Activated naive CD4-positive, alpha-beta T cell treated with anti-CD3 and anti-CD28 coated beads for 36 hours (primary cell): ENCODE measurements at regions not wholly inside any gene's neighbourhood (a gene's known extent, or its start where the extent isn't known, plus 50 kb on each side); places are given as distances from the start of the nearest gene placed in this dataset.
"Not testable (repeated sequence)": the region's sequence is repeated elsewhere in the genome, so short reads cannot be mapped to it uniquely, and the experiment has no call there.

ENCODE experiments used
- CTCF ChIA-PET: fragments of 350-600 bp; sonication (Branson Sonifier 250); formaldehyde crosslinking; loops from one replicate; lab custom pipeline; 2021; ENCODE audit warnings: antibody characterized with exemption; lab: Charles Lee
- DNase-seq: peaks from one replicate; pipeline ENCODE4 v3.0.0-alpha.2; 2020
- H3K27ac Mint-ChIP-seq: one replicate; pipeline ENCODE4 v1.8.0; 2021; ENCODE audit warnings: mild to moderate bottlenecking, mixed read lengths
- H3K27me3 Mint-ChIP-seq: one replicate; pipeline ENCODE4 v1.8.0; 2021; ENCODE audit warnings: low read depth, mixed read lengths
- H3K36me3 Mint-ChIP-seq: one replicate; pipeline ENCODE4 v1.8.0; 2021; ENCODE audit warnings: low read depth, mixed read lengths
- H3K4me1 Mint-ChIP-seq: one replicate; pipeline ENCODE4 v1.8.0; 2021; ENCODE audit warnings: low read depth, mixed read lengths
- H3K4me3 Mint-ChIP-seq: one replicate; pipeline ENCODE4 v1.8.0; 2021; ENCODE audit warnings: mild to moderate bottlenecking, moderate library complexity, mixed read lengths
- H3K9me3 Mint-ChIP-seq: one replicate; pipeline ENCODE4 v1.8.0; 2021; ENCODE audit warnings: mixed read lengths
- intact Hi-C: fragments of 100-400 bp; cut with micrococcal nuclease; formaldehyde crosslinking; loops from one replicate; pipeline ENCODE4 v1.15.1; 2023

- H3K27me3 Mint-ChIP-seq = no peaks in the 10 kb centered on the region
- H3K9me3 Mint-ChIP-seq = peaks cover 15% of the 10 kb centered on the region
- no peak overlapping the region for H3K4me3 Mint-ChIP-seq
- H3K36me3 Mint-ChIP-seq = no peaks in the 10 kb centered on the region
- no peaks in the 10 kb centered on the region for H3K4me1 Mint-ChIP-seq
- DNase-seq = no peak
- intact Hi-C loops = no loop called here
- CTCF ChIA-PET = no interaction called here
- H3K27ac Mint-ChIP-seq = no peak overlapping the region
These were observed 497.8 kb upstream of the FSIP2 start for GRCh38 chr2:185240796-185241195.

GRCh38 chr2:185241556-185241955 is 497.0 kb upstream of the FSIP2 start:
- Mint-ChIP-seq H3K27me3 (no peaks in the 10 kb centered on the region), H3K4me1 (no peaks in the 10 kb centered on the region), H3K36me3 (no peaks in the 10 kb centered on the region), H3K27ac (no peak overlapping the region), H3K9me3 (peaks cover 13% of the 10 kb centered on the region), H3K4me3 (no peak overlapping the region)
- DNase-seq = no peak
- intact Hi-C loops = no loop called here
- CTCF ChIA-PET = no interaction called here

DNA sequence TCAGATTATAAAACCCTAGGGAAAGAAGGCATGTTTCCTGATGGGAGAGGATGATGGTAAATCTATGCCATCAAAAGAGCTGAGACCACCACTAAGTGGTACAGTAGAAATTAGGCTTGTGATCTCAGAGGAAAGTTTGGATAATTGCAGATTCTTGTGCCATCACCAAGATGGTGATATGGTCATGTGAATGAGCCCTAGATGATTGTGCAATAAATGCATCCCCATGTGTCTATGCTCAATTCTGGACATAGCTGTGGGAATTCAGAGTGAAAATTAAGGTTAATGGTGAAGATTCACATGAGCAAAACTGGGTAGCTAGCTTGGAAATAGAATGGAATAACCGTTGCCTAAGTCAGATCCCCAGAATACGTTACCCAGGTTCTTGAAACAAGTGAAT is 496.1 kb upstream of the FSIP2 start:
- H3K4me3 Mint-ChIP-seq = no peak overlapping the region
- H3K9me3 Mint-ChIP-seq = peaks cover 10% of the 10 kb centered on the region
- no peak for DNase-seq
- H3K27ac Mint-ChIP-seq = no peak overlapping the region
- H3K36me3 Mint-ChIP-seq = no peaks in the 10 kb centered on the region
- CTCF ChIA-PET = interaction anchor here (0.5 to 0.9 kb wide), 2 partner anchors 115 to 1619 kb away, joined by 3 read pairs; no protein-coding TSS in a partner anchor
- intact Hi-C loops = no loop called here
- H3K4me1 Mint-ChIP-seq = no peaks in the 10 kb centered on the region
- no peaks in the 10 kb centered on the region for H3K27me3 Mint-ChIP-seq

DNA sequence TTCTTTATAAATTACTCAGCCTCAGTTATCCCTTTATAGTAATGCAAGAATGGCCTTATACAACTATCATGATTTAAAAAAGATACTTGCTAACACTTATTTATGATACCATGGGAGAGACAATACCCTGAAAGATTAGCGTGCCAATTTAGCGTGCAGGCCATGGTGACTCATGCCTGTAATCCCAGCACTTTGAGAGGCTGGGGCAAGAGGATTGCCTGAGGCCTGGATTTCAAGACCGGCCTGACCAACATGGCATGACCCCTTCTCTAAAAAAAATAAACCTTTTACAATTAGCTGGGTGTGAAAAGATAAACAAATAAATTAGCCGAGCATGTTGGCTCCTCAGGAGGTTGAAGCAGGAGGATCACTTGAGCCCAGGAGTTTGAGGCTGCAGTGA is 493.4 kb upstream of the FSIP2 start:
- DNase-seq = no peak
- Mint-ChIP-seq H3K36me3 (no peaks in the 10 kb centered on the region), H3K9me3 (peaks cover 7% of the 10 kb centered on the region), H3K4me1 (no peaks in the 10 kb centered on the region), H3K27me3 (no peaks in the 10 kb centered on the region), H3K27ac (no peak overlapping the region), H3K4me3 (no peak overlapping the region)
- CTCF ChIA-PET = no interaction called here
- intact Hi-C loops = no loop called here

- Mint-ChIP-seq H3K9me3 (peaks cover 7% of the 10 kb centered on the region), H3K4me3 (no peak overlapping the region), H3K27me3 (no peaks in the 10 kb centered on the region), H3K27ac (no peak overlapping the region), H3K4me1 (no peaks in the 10 kb centered on the region), H3K36me3 (no peaks in the 10 kb centered on the region)
- no peak for DNase-seq
- CTCF ChIA-PET = no interaction called here
- intact Hi-C loops = no loop called here
These were observed 492.8 kb upstream of the FSIP2 start for GRCh38 chr2:185245806-185246205.

DNA sequence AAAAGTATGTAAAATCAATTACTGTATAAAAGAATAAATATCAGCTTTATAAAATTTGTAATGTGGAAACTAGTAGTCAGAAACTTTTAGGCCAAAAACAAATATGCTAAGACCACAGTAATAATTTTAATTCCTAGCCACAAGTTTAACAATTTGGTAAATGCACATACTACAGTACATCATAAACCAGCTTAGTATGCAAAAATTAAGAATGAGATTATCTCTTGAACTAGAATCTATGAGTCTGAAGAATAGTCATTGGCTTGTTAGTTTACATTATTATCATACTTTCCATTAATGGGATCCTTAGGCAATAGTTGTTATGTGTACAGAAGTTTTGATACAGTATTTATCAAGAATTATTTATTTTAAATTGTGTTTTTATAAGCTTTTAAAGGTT is 491.9 kb upstream of the FSIP2 start:
- Mint-ChIP-seq H3K9me3 (peaks cover 7% of the 10 kb centered on the region), H3K4me1 (no peaks in the 10 kb centered on the region), H3K27ac (no peak overlapping the region), H3K4me3 (no peak overlapping the region), H3K36me3 (no peaks in the 10 kb centered on the region), H3K27me3 (no peaks in the 10 kb centered on the region)
- no peak for DNase-seq
- intact Hi-C loops = no loop called here
- CTCF ChIA-PET = no interaction called here

DNA sequence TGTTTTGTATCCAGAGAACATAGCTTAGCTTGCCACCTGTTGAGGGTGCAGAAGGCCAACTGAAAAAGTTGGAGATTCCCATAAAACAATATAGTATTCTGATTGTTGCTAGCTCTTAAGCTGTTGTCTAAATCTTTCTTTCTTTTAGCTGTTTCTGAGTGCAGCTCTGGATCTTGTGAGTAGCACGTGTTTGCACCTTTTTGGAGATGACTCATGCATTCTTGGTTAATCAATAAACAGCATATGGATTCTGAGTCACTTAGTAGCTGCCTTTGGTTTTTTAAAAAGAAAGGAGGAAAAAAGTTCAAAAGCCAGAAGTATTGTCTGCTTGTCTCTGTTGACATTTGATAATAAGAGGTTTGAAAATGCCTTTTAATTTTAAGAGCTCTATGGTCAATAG is 483.0 kb upstream of the FSIP2 start:
- Mint-ChIP-seq H3K27me3 (no peaks in the 10 kb centered on the region), H3K4me3 (no peak overlapping the region), H3K36me3 (no peaks in the 10 kb centered on the region), H3K9me3 (no peaks in the 10 kb centered on the region), H3K4me1 (no peaks in the 10 kb centered on the region), H3K27ac (no peak overlapping the region)
- DNase-seq = no peak
- intact Hi-C loops = no loop called here
- CTCF ChIA-PET = no interaction called here

- Mint-ChIP-seq H3K27me3 (no peaks in the 10 kb centered on the region), H3K36me3 (no peaks in the 10 kb centered on the region), H3K27ac (no peak overlapping the region), H3K9me3 (no peaks in the 10 kb centered on the region), H3K4me1 (no peaks in the 10 kb centered on the region), H3K4me3 (no peak overlapping the region)
- CTCF ChIA-PET = no interaction called here
- no peak for DNase-seq
- intact Hi-C loops = no loop called here
These were observed 472.9 kb upstream of the FSIP2 start for GRCh38 chr2:185265747-185266146.

- Mint-ChIP-seq H3K4me3 (no peak overlapping the region), H3K9me3 (no peaks in the 10 kb centered on the region), H3K4me1 (no peaks in the 10 kb centered on the region), H3K27me3 (no peaks in the 10 kb centered on the region), H3K36me3 (no peaks in the 10 kb centered on the region), H3K27ac (no peak overlapping the region)
- no peak for DNase-seq
- intact Hi-C loops = no loop called here
- CTCF ChIA-PET = no interaction called here
These were observed 470.0 kb upstream of the FSIP2 start for GRCh38 chr2:185268651-185269050.

DNA sequence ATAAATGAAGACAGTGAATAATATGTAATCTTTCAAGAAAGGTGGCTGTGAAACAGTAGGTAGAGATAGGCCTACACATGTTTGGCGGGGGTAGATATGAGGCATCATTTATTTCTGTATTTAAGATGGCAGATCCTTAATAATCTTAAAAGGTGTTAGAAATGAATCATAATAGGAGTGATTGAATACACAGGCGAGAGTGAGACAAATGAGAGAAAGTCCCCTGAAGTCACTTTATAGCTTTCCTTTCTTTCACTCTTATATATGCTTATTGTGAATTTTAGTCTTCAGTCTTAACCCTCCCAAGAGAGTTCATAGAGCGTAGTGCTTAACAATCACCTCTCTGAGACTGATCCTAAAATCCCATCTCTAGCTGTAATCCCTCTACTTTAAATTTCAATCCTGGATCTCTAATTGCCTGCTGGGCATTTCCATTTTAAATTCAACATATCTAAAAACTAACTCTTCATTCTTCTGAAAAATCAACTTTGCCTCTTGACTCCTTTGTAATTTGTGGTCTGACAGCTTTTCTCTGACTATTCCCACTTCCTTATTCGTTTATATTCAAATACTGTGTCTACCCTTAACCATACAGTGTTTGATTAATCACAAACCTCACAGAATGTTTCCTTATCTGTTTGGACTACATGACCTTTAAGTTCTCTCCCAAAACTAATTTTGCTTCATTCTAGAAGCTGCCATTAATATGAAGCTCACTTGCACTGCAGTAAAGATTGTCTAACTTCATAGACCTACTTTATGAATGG is 463.7 kb upstream of the FSIP2 start:
- Mint-ChIP-seq H3K27ac (no peak overlapping the region), H3K27me3 (no peaks in the 10 kb centered on the region), H3K9me3 (no peaks in the 10 kb centered on the region), H3K36me3 (no peaks in the 10 kb centered on the region), H3K4me3 (no peak overlapping the region), H3K4me1 (no peaks in the 10 kb centered on the region)
- intact Hi-C loops = no loop called here
- no peak for DNase-seq
- CTCF ChIA-PET = no interaction called here

- H3K4me3 Mint-ChIP-seq, H3K27me3 Mint-ChIP-seq, H3K9me3 Mint-ChIP-seq, H3K4me1 Mint-ChIP-seq, intact Hi-C loops, H3K27ac Mint-ChIP-seq, CTCF ChIA-PET, DNase-seq, H3K36me3 Mint-ChIP-seq: not testable (repeated sequence)
These were observed 462.6 kb upstream of the FSIP2 start for GRCh38 chr2:185275979-185276378.

DNA sequence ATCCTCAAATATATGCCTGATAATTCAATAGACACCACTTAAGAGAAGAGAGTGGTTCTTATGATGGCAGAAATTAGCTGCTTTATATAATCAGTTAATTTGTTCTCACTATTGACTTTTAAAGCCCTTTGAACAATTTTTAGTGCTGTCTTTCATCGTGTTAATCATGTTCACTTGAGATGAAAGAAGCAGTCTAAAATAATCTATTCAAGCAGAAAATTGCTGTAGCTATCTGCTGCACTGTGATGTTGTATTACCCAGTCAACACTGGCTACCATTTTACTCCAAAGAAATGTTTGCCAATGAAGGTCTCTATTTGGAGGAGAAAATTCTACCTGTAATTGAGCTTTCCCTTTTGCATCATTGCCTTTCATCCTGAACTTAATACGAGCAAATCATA is 459.8 kb upstream of the FSIP2 start:
- CTCF ChIA-PET = no interaction called here
- no peak overlapping the region for H3K4me3 Mint-ChIP-seq
- no peaks in the 10 kb centered on the region for H3K27me3 Mint-ChIP-seq
- no peaks in the 10 kb centered on the region for H3K9me3 Mint-ChIP-seq
- intact Hi-C loops = no loop called here
- H3K27ac Mint-ChIP-seq = no peak overlapping the region
- H3K4me1 Mint-ChIP-seq = no peaks in the 10 kb centered on the region
- H3K36me3 Mint-ChIP-seq = no peaks in the 10 kb centered on the region
- no peak for DNase-seq

DNA sequence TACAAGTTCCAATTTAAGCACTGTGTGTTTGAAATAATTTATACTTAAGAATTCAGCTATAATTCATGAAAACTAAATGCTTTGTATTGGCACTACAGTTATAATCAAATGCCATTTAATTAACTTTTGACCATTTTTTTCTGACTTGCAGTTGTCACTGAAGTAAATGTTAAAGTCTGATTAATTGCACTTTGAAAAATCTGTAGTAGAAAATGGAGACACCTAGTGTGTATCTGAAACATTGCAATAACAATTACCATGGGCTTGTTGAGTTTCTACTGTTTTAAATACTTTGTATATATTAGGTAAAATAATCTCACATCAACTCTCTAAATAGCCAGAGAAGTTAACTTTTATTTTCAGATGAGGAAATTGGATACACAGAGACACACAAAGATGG is 458.6 kb upstream of the FSIP2 start:
- Mint-ChIP-seq H3K4me1 (no peaks in the 10 kb centered on the region), H3K27me3 (no peaks in the 10 kb centered on the region), H3K36me3 (no peaks in the 10 kb centered on the region), H3K9me3 (no peaks in the 10 kb centered on the region), H3K4me3 (no peak overlapping the region), H3K27ac (no peak overlapping the region)
- intact Hi-C loops = no loop called here
- CTCF ChIA-PET = no interaction called here
- no peak for DNase-seq
